ENCODE measurements at regions not wholly inside any gene's neighbourhood (a gene's known extent, or its start where the extent isn't known, plus 50 kb on each side); places are given as distances from the start of the nearest gene placed in this dataset.

DNA sequence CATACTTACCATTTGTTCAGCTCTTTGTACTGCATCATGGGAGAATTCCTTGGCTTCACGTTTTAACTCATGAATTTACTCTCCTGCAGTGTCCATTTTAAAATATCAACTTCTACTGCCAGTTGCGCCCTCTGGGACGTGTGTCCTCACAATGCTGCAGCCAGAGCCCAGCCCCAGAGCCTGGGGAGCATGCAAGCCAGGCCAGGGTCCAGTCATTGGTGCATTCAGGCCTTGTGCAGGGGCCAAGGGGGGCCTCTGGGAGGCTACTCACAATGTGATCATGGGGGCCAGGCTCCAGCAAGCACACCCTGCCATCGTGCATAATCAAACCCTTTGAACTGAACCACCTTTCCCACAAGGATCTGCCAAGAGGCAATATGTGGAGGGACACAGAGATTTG, 105.6 kb upstream of the CCDC112 start:
- TF ChIP-seq, protein P1, sequence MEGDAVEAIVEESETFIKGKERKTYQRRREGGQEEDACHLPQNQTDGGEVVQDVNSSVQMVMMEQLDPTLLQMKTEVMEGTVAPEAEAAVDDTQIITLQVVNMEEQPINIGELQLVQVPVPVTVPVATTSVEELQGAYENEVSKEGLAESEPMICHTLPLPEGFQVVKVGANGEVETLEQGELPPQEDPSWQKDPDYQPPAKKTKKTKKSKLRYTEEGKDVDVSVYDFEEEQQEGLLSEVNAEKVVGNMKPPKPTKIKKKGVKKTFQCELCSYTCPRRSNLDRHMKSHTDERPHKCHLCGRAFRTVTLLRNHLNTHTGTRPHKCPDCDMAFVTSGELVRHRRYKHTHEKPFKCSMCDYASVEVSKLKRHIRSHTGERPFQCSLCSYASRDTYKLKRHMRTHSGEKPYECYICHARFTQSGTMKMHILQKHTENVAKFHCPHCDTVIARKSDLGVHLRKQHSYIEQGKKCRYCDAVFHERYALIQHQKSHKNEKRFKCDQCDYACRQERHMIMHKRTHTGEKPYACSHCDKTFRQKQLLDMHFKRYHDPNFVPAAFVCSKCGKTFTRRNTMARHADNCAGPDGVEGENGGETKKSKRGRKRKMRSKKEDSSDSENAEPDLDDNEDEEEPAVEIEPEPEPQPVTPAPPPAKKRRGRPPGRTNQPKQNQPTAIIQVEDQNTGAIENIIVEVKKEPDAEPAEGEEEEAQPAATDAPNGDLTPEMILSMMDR (IDR thresholded peaks at IDR 0.05), result no peak
- no peak for TF ChIP-seq POLR2A (IDR thresholded peaks at IDR 0.05)
